WTC11 (cell line): ENCODE measurements at regions not wholly inside any gene's neighbourhood (a gene's known extent, or its start where the extent isn't known, plus 50 kb on each side); places are given as distances from the start of the nearest gene placed in this dataset.

Experiments
- ATAC-seq: fragments of 200-7000 bp; cut with Tn5 transposase; 2 replicates; pipeline ENCODE4 v1.10.0; 2021; ENCODE audit warnings: mild to moderate bottlenecking, moderate library complexity
- CTCF ChIA-PET: fragments of 300-600 bp; sonication (Branson Sonifier 250); formaldehyde crosslinking; loops from one replicate; lab custom pipeline; 2021; ENCODE audit warnings: antibody characterized with exemption; lab: Charles Lee
- POLR2A ChIA-PET: fragments of 350-600 bp; sonication (Branson Sonifier 250); formaldehyde crosslinking; loops from one replicate; lab custom pipeline; 2021; ENCODE audit warnings: antibody characterized with exemption; lab: Charles Lee
- DNase-seq: peaks from one replicate; pipeline ENCODE4 v3.0.0; 2021; ENCODE audit warnings: low spot score
- H3K27ac Mint-ChIP-seq: 2 replicates; pipeline ENCODE4 v1.8.0; 2021; ENCODE audit warnings: mixed read lengths
- H3K27me3 Mint-ChIP-seq: 2 replicates; pipeline ENCODE4 v1.8.0; 2021; ENCODE audit warnings: low read depth, mild to moderate bottlenecking, moderate library complexity, mixed read lengths
- H3K36me3 Mint-ChIP-seq: 2 replicates; pipeline ENCODE4 v1.8.0; 2021; ENCODE audit warnings: mixed read lengths
- H3K4me1 Mint-ChIP-seq: 2 replicates; pipeline ENCODE4 v1.8.0; 2022; ENCODE audit warnings: mixed read lengths
- H3K4me3 Mint-ChIP-seq: 2 replicates; pipeline ENCODE4 v1.8.0; 2021; ENCODE audit warnings: mild to moderate bottlenecking, moderate library complexity, mixed read lengths
- H3K9me3 Mint-ChIP-seq: 2 replicates; pipeline ENCODE4 v1.8.0; 2021; ENCODE audit warnings: mixed read lengths
- ATF3 ChIP-seq: sonication (generic); formaldehyde crosslinking; conservative IDR thresholded peaks from 2 replicates; pipeline ENCODE4 v1.8.1; 2022; ENCODE audit warnings: mild to moderate bottlenecking, missing genetic modification reagents
- ATF6 ChIP-seq: sonication (generic); formaldehyde crosslinking; IDR thresholded peaks from 2 replicates; pipeline ENCODE4 v1.8.1; 2023; ENCODE audit warnings: mild to moderate bottlenecking, missing genetic modification reagents
- GRHL2 ChIP-seq: fragments of 250-450 bp; sonication (Bioruptor Pico); IDR thresholded peaks from 2 replicates; pipeline ENCODE4 v1.8.0; 2022; ENCODE audit warnings: mild to moderate bottlenecking, moderate library complexity; ENCODE audit not compliant: insufficient replicate concordance, severe bottlenecking
- HMGXB4 ChIP-seq: sonication (generic); formaldehyde crosslinking; IDR thresholded peaks from 2 replicates; pipeline ENCODE4 v1.8.1; 2023; ENCODE audit warnings: mild to moderate bottlenecking, moderate library complexity, missing genetic modification reagents
- JAZF1 ChIP-seq: fragments of 250-450 bp; sonication (Bioruptor Pico); IDR thresholded peaks from 2 replicates; pipeline ENCODE4 v1.9.0; 2021; ENCODE audit warnings: moderate library complexity, mild to moderate bottlenecking, inconsistent platforms
- NFE2L1 ChIP-seq: sonication (generic); formaldehyde crosslinking; IDR thresholded peaks from 2 replicates; pipeline ENCODE4 v1.8.1; 2023; ENCODE audit warnings: missing genetic modification reagents
- NFYB ChIP-seq: sonication (generic); formaldehyde crosslinking; conservative IDR thresholded peaks from 2 replicates; pipeline ENCODE4 v1.8.0; 2022; ENCODE audit warnings: low read depth, missing genetic modification reagents
- SP1 ChIP-seq: sonication (generic); formaldehyde crosslinking; conservative IDR thresholded peaks from 2 replicates; pipeline ENCODE4 v1.8.1; 2022; ENCODE audit warnings: missing genetic modification reagents
- TP53 ChIP-seq: sonication (generic); formaldehyde crosslinking; IDR thresholded peaks from 2 replicates; pipeline ENCODE4 v1.8.1; 2023; ENCODE audit warnings: mild to moderate bottlenecking, missing genetic modification reagents
- ZNF138 ChIP-seq: sonication (generic); formaldehyde crosslinking; conservative IDR thresholded peaks from 2 replicates; pipeline ENCODE4 v1.8.1; 2022; ENCODE audit warnings: mild to moderate bottlenecking, moderate library complexity, missing genetic modification reagents
- ZNF671 ChIP-seq: fragments of 250-450 bp; sonication (Bioruptor Pico); IDR thresholded peaks from 2 replicates; pipeline ENCODE4 v1.8.0; 2021; ENCODE audit warnings: mild to moderate bottlenecking
- TF ChIP-seq, protein P1 (sequence below): sonication (generic); formaldehyde crosslinking; IDR thresholded peaks from 2 replicates; pipeline ENCODE4 v1.8.1; 2022; ENCODE audit warnings: mild to moderate bottlenecking, missing genetic modification reagents, moderate library complexity, borderline replicate concordance
- TF ChIP-seq, protein P2 (sequence below): fragments of 250-450 bp; sonication (Bioruptor Pico); IDR thresholded peaks from 2 replicates; pipeline ENCODE4 v1.8.0; 2021; ENCODE audit warnings: mild to moderate bottlenecking
- TF ChIP-seq, protein P3 (sequence below): sonication (generic); formaldehyde crosslinking; IDR thresholded peaks from 2 replicates; pipeline ENCODE4 v1.8.0; 2022; ENCODE audit warnings: missing genetic modification reagents
- TF ChIP-seq, protein P4 (sequence below): sonication (generic); formaldehyde crosslinking; IDR thresholded peaks from 2 replicates; pipeline ENCODE4 v1.8.1; 2023; ENCODE audit warnings: mild to moderate bottlenecking, missing genetic modification reagents, moderate library complexity
- TF ChIP-seq, protein P5 (sequence below): sonication (generic); formaldehyde crosslinking; IDR thresholded peaks from 2 replicates; pipeline ENCODE4 v1.8.0; 2023; ENCODE audit warnings: missing genetic modification reagents

DNA sequence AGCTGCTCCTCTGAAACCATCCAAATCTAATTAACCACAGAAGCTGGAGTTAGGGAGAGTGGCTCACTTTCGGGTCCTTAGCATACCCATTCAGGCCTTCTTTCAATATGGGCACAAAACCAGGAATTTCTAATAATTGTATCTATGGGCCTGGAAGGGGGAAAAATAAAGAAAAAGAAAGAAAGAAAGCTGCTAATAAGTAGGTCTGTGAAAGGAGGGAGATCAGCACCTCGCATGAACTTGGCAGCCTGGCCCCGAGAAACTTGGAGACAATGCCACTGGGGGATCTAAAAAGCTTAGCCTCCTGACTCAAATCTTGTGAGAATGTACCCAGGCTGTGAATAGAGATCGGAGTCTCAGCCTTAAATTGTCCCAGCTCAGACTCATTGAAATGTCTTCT, 252.1 kb upstream of the SLC14A2 start:
- Mint-ChIP-seq H3K4me1 (peaks cover 20% of the 10 kb centered on the region), H3K27ac (no peak overlapping the region), H3K4me3 (no peak overlapping the region), H3K27me3 (no peaks in the 10 kb centered on the region), H3K9me3 (no peaks in the 10 kb centered on the region), H3K36me3 (no peaks in the 10 kb centered on the region)
- CTCF ChIA-PET = interaction anchor here (1.1 kb wide), 1 partner anchor 150 kb away, joined by 3 read pairs; no protein-coding TSS in a partner anchor
- POLR2A ChIA-PET = no interaction called here
- DNase-seq (no peak), ATAC-seq (no peak)
- TF ChIP-seq, protein P1, sequence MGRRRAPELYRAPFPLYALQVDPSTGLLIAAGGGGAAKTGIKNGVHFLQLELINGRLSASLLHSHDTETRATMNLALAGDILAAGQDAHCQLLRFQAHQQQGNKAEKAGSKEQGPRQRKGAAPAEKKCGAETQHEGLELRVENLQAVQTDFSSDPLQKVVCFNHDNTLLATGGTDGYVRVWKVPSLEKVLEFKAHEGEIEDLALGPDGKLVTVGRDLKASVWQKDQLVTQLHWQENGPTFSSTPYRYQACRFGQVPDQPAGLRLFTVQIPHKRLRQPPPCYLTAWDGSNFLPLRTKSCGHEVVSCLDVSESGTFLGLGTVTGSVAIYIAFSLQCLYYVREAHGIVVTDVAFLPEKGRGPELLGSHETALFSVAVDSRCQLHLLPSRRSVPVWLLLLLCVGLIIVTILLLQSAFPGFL (CRISPR knock-in tag) = no peak
- TF ChIP-seq, protein P2, sequence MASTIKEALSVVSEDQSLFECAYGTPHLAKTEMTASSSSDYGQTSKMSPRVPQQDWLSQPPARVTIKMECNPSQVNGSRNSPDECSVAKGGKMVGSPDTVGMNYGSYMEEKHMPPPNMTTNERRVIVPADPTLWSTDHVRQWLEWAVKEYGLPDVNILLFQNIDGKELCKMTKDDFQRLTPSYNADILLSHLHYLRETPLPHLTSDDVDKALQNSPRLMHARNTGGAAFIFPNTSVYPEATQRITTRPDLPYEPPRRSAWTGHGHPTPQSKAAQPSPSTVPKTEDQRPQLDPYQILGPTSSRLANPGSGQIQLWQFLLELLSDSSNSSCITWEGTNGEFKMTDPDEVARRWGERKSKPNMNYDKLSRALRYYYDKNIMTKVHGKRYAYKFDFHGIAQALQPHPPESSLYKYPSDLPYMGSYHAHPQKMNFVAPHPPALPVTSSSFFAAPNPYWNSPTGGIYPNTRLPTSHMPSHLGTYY = no peak
- TF ChIP-seq JAZF1 (no peak), NFYB (CRISPR knock-in tag) (no peak), SP1 (CRISPR knock-in tag) (no peak), ZNF671 (CRISPR knock-in tag) (no peak)
- TF ChIP-seq, protein P3, sequence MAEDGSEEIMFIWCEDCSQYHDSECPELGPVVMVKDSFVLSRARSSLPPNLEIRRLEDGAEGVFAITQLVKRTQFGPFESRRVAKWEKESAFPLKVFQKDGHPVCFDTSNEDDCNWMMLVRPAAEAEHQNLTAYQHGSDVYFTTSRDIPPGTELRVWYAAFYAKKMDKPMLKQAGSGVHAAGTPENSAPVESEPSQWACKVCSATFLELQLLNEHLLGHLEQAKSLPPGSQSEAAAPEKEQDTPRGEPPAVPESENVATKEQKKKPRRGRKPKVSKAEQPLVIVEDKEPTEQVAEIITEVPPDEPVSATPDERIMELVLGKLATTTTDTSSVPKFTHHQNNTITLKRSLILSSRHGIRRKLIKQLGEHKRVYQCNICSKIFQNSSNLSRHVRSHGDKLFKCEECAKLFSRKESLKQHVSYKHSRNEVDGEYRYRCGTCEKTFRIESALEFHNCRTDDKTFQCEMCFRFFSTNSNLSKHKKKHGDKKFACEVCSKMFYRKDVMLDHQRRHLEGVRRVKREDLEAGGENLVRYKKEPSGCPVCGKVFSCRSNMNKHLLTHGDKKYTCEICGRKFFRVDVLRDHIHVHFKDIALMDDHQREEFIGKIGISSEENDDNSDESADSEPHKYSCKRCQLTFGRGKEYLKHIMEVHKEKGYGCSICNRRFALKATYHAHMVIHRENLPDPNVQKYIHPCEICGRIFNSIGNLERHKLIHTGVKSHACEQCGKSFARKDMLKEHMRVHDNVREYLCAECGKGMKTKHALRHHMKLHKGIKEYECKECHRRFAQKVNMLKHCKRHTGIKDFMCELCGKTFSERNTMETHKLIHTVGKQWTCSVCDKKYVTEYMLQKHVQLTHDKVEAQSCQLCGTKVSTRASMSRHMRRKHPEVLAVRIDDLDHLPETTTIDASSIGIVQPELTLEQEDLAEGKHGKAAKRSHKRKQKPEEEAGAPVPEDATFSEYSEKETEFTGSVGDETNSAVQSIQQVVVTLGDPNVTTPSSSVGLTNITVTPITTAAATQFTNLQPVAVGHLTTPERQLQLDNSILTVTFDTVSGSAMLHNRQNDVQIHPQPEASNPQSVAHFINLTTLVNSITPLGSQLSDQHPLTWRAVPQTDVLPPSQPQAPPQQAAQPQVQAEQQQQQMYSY (CRISPR knock-in tag) = no peak

- H3K36me3 Mint-ChIP-seq = no peaks in the 10 kb centered on the region
- peaks cover 27% of the 10 kb centered on the region for H3K4me1 Mint-ChIP-seq
- DNase-seq = no peak
- ChIA-PET POLR2A (no interaction called here), CTCF (interaction anchor here (1.9 kb wide), 1 partner anchor 21 kb away, joined by 10 read pairs; no protein-coding TSS in a partner anchor)
- H3K27ac Mint-ChIP-seq = no peak overlapping the region
- ATAC-seq = no peak
- no peaks in the 10 kb centered on the region for H3K9me3 Mint-ChIP-seq
- H3K27me3 Mint-ChIP-seq = no peaks in the 10 kb centered on the region
- H3K4me3 Mint-ChIP-seq = no peak overlapping the region
- TF ChIP-seq NFE2L1 (CRISPR knock-in tag) (no peak), ATF3 (CRISPR knock-in tag) (no peak), GRHL2 (CRISPR knock-in tag) (no peak), HMGXB4 (CRISPR knock-in tag) (no peak), ATF6 (no peak), TP53 (CRISPR knock-in tag) (no peak), ZNF138 (CRISPR knock-in tag) (no peak)
- TF ChIP-seq, protein P4, sequence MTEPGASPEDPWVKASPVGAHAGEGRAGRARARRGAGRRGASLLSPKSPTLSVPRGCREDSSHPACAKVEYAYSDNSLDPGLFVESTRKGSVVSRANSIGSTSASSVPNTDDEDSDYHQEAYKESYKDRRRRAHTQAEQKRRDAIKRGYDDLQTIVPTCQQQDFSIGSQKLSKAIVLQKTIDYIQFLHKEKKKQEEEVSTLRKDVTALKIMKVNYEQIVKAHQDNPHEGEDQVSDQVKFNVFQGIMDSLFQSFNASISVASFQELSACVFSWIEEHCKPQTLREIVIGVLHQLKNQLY (CRISPR knock-in tag) = no peak
- TF ChIP-seq, protein P5, sequence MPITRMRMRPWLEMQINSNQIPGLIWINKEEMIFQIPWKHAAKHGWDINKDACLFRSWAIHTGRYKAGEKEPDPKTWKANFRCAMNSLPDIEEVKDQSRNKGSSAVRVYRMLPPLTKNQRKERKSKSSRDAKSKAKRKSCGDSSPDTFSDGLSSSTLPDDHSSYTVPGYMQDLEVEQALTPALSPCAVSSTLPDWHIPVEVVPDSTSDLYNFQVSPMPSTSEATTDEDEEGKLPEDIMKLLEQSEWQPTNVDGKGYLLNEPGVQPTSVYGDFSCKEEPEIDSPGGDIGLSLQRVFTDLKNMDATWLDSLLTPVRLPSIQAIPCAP (CRISPR knock-in tag) = no peak
- TF ChIP-seq, protein P1 (CRISPR knock-in tag) = no peak
Observed at GRCh38 chr18:45365835-45366234, 249.4 kb upstream of the SLC14A2 start.
